ENCODE measurements at regions not wholly inside any gene's neighbourhood (a gene's known extent, or its start where the extent isn't known, plus 50 kb on each side); places are given as distances from the start of the nearest gene placed in this dataset.

- no peak for DNase-seq
These were observed 347.2 kb upstream of the MKI67 start for GRCh38 chr10:128473396-128473795.

- no peak for DNase-seq
These were observed 347.7 kb upstream of the MKI67 start for GRCh38 chr10:128473911-128474310.

- DNase-seq, result no peak
These were observed 348.3 kb upstream of the MKI67 start for GRCh38 chr10:128474571-128474970.

GRCh38 chr10:128475686-128476367 is 349.6 kb upstream of the MKI67 start:
- DNase-seq, result no peak

- no peak for DNase-seq
These were observed 350.1 kb upstream of the MKI67 start for GRCh38 chr10:128476368-128476725.

GRCh38 chr10:128476845-128477244 is 350.6 kb upstream of the MKI67 start:
- DNase-seq, result no peak

GRCh38 chr10:128480601-128481000 is 354.4 kb upstream of the MKI67 start:
- no peak for DNase-seq

GRCh38 chr10:128481152-128481840 is 355.1 kb upstream of the MKI67 start:
- DNase-seq, result peak; percentile 94

GRCh38 chr10:128482052-128482451 is 355.8 kb upstream of the MKI67 start:
- no peak for DNase-seq

- DNase-seq, result no peak
These were observed 357.0 kb upstream of the MKI67 start for GRCh38 chr10:128483216-128483615.

- DNase-seq, result no peak
These were observed 357.8 kb upstream of the MKI67 start for GRCh38 chr10:128484041-128484440.

GRCh38 chr10:128485701-128486235 is 359.5 kb upstream of the MKI67 start:
- no peak for DNase-seq

- no peak for DNase-seq
These were observed 361.3 kb upstream of the MKI67 start for GRCh38 chr10:128487517-128487916.

GRCh38 chr10:128489324-128490247 is 363.4 kb upstream of the MKI67 start:
- no peak for DNase-seq

- no peak for DNase-seq
These were observed 365.5 kb upstream of the MKI67 start for GRCh38 chr10:128491686-128492085.

- no peak for DNase-seq
These were observed 367.6 kb upstream of the MKI67 start for GRCh38 chr10:128493811-128494210.

GRCh38 chr10:128494665-128495064 is 368.4 kb upstream of the MKI67 start:
- no peak for DNase-seq

- no peak for DNase-seq
These were observed 371.6 kb upstream of the MKI67 start for GRCh38 chr10:128497660-128498377.

GRCh38 chr10:128498378-128498730 is 372.1 kb upstream of the MKI67 start:
- DNase-seq, result no peak

GRCh38 chr10:128498746-128499145 is 372.5 kb upstream of the MKI67 start:
- no peak for DNase-seq

- DNase-seq, result no peak
These were observed 373.3 kb upstream of the MKI67 start for GRCh38 chr10:128499486-128499885.

GRCh38 chr10:128499956-128500355 is 373.7 kb upstream of the MKI67 start:
- no peak for DNase-seq

GRCh38 chr10:128500642-128501041 is 374.4 kb upstream of the MKI67 start:
- no peak for DNase-seq

All from NCI-H1105 treated with DMSO at 0.1 percent for 48 hours (cell line).